Liver (tissue), 8 donors: ENCODE measurements at regions not wholly inside any gene's neighbourhood (a gene's known extent, or its start where the extent isn't known, plus 50 kb on each side); places are given as distances from the start of the nearest gene placed in this dataset.

Experiments
- DNase-seq: peaks from one replicate; pipeline ENCODE4 v3.0.0-alpha.2; 2017; ENCODE audit warnings: low spot score
- H3K27ac ChIP-seq, 2 donors: one replicate each; pipeline ENCODE4 v1.7.0; 2013; ENCODE audit warnings: inconsistent platforms in 2 of 2, low read length in 2 of 2, control low read depth in 1 of 2, low read depth in 1 of 2, mild to moderate bottlenecking in 1 of 2
- H3K27me3 ChIP-seq, 4 donors: one replicate each; pipeline versions ENCODE4 v1.6.1 to v1.7.0; 2013; ENCODE audit warnings: low read length in 3 of 4, inconsistent platforms in 1 of 4, mild to moderate bottlenecking in 1 of 4, moderate library complexity in 1 of 4; ENCODE audit not compliant: control insufficient read depth in 4 of 4, insufficient read depth in 4 of 4
- H3K36me3 ChIP-seq, 4 donors: one replicate each; pipeline versions ENCODE4 v1.6.1 to v1.7.0; 2013; ENCODE audit warnings: low read length in 3 of 4, mild to moderate bottlenecking in 3 of 4, low read depth in 1 of 4, moderate library complexity in 1 of 4; ENCODE audit not compliant: control insufficient read depth in 4 of 4, insufficient read depth in 3 of 4
- H3K4me1 ChIP-seq, 4 donors: one replicate each; pipeline versions ENCODE4 v1.6.1 to v1.7.0; 2013; ENCODE audit warnings: low read length in 3 of 4, mild to moderate bottlenecking in 3 of 4, moderate library complexity in 1 of 4; ENCODE audit not compliant: control insufficient read depth in 4 of 4, insufficient read depth in 4 of 4
- H3K4me3 ChIP-seq, 3 donors: one replicate each; pipeline versions ENCODE4 v1.6.1 to v1.7.0; 2013; ENCODE audit warnings: low read length in 3 of 3, control low read depth in 1 of 3, low read depth in 1 of 3, mild to moderate bottlenecking in 1 of 3
- H3K9ac ChIP-seq, 2 donors: one replicate each; pipeline ENCODE4 v1.7.0; 2013; ENCODE audit warnings: low read length in 2 of 2, mild to moderate bottlenecking in 2 of 2, moderate library complexity in 2 of 2, control low read depth in 1 of 2, low read depth in 1 of 2
- H3K9me3 ChIP-seq, 4 donors: one replicate each; pipeline versions ENCODE4 v1.6.1 to v1.7.0; 2013; ENCODE audit warnings: low read length in 3 of 4; ENCODE audit not compliant: control insufficient read depth in 4 of 4
- FOXA1 ChIP-seq: IDR thresholded peaks from 2 replicates; pipeline ENCODE4 v1.6.1; 2016; ENCODE audit warnings: antibody characterized with exemption
- FOXA2 ChIP-seq: IDR thresholded peaks from 2 replicates; pipeline ENCODE4 v1.6.1; 2016; ENCODE audit warnings: antibody characterized with exemption
- GABPA ChIP-seq, 2 donors: IDR thresholded peaks in 1 of 2; conservative IDR thresholded peaks in 1 of 2; 2 replicates each; pipeline ENCODE4 v1.6.1; 2016; ENCODE audit warnings: antibody characterized with exemption in 2 of 2, mild to moderate bottlenecking in 1 of 2, moderate library complexity in 1 of 2
- HNF4A ChIP-seq, 2 donors: conservative IDR thresholded peaks; 2 replicates each; pipeline ENCODE4 v1.6.1; 2016; ENCODE audit warnings: antibody characterized with exemption in 2 of 2, mild to moderate bottlenecking in 2 of 2
- HNF4G ChIP-seq: IDR thresholded peaks from 2 replicates; pipeline ENCODE4 v1.6.1; 2016; ENCODE audit warnings: antibody characterized with exemption
- JUND ChIP-seq, 2 donors: IDR thresholded peaks; 2 replicates each; pipeline ENCODE4 v1.6.1; 2016; ENCODE audit warnings: antibody characterized with exemption in 2 of 2
- MAX ChIP-seq: IDR thresholded peaks from 2 replicates; pipeline ENCODE4 v1.6.1; 2016; ENCODE audit warnings: antibody characterized with exemption
- NR2F2 ChIP-seq: IDR thresholded peaks from 2 replicates; pipeline ENCODE4 v1.6.1; 2016; ENCODE audit warnings: antibody characterized with exemption
- RAD21 ChIP-seq, 2 donors: IDR thresholded peaks; 2 replicates each; pipeline ENCODE4 v1.6.1; 2016; ENCODE audit warnings: antibody characterized with exemption in 2 of 2, mild to moderate bottlenecking in 2 of 2
- RXRA ChIP-seq, 2 donors: IDR thresholded peaks; 2 replicates each; pipeline ENCODE4 v1.6.1; 2017 to 2018; ENCODE audit warnings: antibody characterized with exemption in 2 of 2, mild to moderate bottlenecking in 1 of 2
- SP1 ChIP-seq: IDR thresholded peaks from 2 replicates; pipeline ENCODE4 v1.6.1; 2018; ENCODE audit warnings: antibody characterized with exemption, mild to moderate bottlenecking
- TAF1 ChIP-seq: conservative IDR thresholded peaks from 2 replicates; pipeline ENCODE4 v1.6.1; 2016; ENCODE audit warnings: antibody characterized with exemption, mild to moderate bottlenecking
- YY1 ChIP-seq: IDR thresholded peaks from 2 replicates; pipeline ENCODE4 v1.6.1; 2016; ENCODE audit warnings: antibody characterized with exemption, mild to moderate bottlenecking
- ZBTB33 ChIP-seq: IDR thresholded peaks from 2 replicates; pipeline ENCODE4 v1.6.1; 2016; ENCODE audit warnings: antibody characterized with exemption
- WGBS: extraction: QIAGEN DNeasy Blood & Tissue Kit; methylation state at CpG from one replicate; pipeline ENCODE4 v1.1.7; 2013; 5-methylcytosine and 5-hydroxymethylcytosine counted together
- TF ChIP-seq, protein P1 (sequence below): fragments of 150-350 bp; IDR thresholded peaks from 2 replicates; pipeline ENCODE4 v1.5.1; 2017; ENCODE audit warnings: improper control_type of control experiment, low read depth, low read length; ENCODE audit not compliant: missing input control
- TF ChIP-seq, protein P2 (sequence below): IDR thresholded peaks from 2 replicates; pipeline ENCODE4 v1.6.1; 2016; ENCODE audit warnings: antibody characterized with exemption
- TF ChIP-seq, protein P3 (sequence below): IDR thresholded peaks from 2 replicates; pipeline ENCODE4 v1.6.1; 2016; ENCODE audit warnings: antibody characterized with exemption, mild to moderate bottlenecking
- donor health status: healthy.
- donor health status: healthy.
- donor health status: healthy.
- donor health status: healthy.
- donor health status: healthy.

DNA sequence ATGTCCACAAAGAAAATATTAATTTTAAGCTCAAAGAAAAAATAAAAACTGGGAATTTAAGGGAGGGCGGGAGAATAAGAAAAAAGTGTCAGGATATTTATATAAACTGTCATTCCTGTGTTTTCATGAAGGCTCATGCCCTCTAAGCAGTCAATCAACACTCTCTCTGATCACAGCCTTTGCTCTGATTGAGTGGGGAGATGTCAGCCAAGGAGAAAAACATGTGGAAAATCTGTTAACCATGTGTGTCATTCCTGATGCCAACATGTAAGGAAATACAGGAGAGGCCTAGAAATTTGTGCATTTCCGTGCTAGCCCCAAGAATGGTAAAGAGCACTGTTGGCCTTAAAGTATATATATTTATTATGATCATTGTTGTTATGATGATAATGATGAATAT is 137.9 kb upstream of the IRX5 start (continued):
- TF ChIP-seq NR2F2 (no peak), JUND (IDR thresholded peaks at IDR 0.05) (no peak), HNF4G (no peak), ZBTB33 (no peak), TAF1 (no peak), GABPA (IDR thresholded peaks at IDR 0.05 in 1 of 2, conservative IDR thresholded peaks at IDR 0.05 in 1 of 2) (no peak)

GRCh38 chr16:54787045-54787444 is 143.6 kb upstream of the IRX5 start:
- Histone ChIP-seq H3K9ac (no peak overlapping the region), H3K9me3 (peaks cover 0 to 7% (median 1%) of the 10 kb centered on the region in 4 donors), H3K4me1 (no peaks in the 10 kb centered on the region), H3K27me3 (no peaks in the 10 kb centered on the region), H3K4me3 (no peak overlapping the region), H3K27ac (no peak overlapping the region), H3K36me3 (no peaks in the 10 kb centered on the region)
- WGBS: 53% methylated on average over 1 of the region's 1 CpG
- no peak for DNase-seq
- no peak for TF ChIP-seq NR2F2
- TF ChIP-seq, protein P1, sequence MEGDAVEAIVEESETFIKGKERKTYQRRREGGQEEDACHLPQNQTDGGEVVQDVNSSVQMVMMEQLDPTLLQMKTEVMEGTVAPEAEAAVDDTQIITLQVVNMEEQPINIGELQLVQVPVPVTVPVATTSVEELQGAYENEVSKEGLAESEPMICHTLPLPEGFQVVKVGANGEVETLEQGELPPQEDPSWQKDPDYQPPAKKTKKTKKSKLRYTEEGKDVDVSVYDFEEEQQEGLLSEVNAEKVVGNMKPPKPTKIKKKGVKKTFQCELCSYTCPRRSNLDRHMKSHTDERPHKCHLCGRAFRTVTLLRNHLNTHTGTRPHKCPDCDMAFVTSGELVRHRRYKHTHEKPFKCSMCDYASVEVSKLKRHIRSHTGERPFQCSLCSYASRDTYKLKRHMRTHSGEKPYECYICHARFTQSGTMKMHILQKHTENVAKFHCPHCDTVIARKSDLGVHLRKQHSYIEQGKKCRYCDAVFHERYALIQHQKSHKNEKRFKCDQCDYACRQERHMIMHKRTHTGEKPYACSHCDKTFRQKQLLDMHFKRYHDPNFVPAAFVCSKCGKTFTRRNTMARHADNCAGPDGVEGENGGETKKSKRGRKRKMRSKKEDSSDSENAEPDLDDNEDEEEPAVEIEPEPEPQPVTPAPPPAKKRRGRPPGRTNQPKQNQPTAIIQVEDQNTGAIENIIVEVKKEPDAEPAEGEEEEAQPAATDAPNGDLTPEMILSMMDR: no peak
- TF ChIP-seq FOXA1: no peak
- no peak for TF ChIP-seq GABPA (IDR thresholded peaks at IDR 0.05 in 1 of 2, conservative IDR thresholded peaks at IDR 0.05 in 1 of 2)
- no peak for TF ChIP-seq RXRA (IDR thresholded peaks at IDR 0.05)
- TF ChIP-seq, protein P2, sequence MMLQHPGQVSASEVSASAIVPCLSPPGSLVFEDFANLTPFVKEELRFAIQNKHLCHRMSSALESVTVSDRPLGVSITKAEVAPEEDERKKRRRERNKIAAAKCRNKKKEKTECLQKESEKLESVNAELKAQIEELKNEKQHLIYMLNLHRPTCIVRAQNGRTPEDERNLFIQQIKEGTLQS: no peak
- TF ChIP-seq SP1: no peak
- TF ChIP-seq TAF1: no peak
- no peak for TF ChIP-seq HNF4A (conservative IDR thresholded peaks at IDR 0.05)
- no peak for TF ChIP-seq MAX
- TF ChIP-seq, protein P3, sequence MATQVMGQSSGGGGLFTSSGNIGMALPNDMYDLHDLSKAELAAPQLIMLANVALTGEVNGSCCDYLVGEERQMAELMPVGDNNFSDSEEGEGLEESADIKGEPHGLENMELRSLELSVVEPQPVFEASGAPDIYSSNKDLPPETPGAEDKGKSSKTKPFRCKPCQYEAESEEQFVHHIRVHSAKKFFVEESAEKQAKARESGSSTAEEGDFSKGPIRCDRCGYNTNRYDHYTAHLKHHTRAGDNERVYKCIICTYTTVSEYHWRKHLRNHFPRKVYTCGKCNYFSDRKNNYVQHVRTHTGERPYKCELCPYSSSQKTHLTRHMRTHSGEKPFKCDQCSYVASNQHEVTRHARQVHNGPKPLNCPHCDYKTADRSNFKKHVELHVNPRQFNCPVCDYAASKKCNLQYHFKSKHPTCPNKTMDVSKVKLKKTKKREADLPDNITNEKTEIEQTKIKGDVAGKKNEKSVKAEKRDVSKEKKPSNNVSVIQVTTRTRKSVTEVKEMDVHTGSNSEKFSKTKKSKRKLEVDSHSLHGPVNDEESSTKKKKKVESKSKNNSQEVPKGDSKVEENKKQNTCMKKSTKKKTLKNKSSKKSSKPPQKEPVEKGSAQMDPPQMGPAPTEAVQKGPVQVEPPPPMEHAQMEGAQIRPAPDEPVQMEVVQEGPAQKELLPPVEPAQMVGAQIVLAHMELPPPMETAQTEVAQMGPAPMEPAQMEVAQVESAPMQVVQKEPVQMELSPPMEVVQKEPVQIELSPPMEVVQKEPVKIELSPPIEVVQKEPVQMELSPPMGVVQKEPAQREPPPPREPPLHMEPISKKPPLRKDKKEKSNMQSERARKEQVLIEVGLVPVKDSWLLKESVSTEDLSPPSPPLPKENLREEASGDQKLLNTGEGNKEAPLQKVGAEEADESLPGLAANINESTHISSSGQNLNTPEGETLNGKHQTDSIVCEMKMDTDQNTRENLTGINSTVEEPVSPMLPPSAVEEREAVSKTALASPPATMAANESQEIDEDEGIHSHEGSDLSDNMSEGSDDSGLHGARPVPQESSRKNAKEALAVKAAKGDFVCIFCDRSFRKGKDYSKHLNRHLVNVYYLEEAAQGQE: no peak
- TF ChIP-seq ZBTB33: no peak
- no peak for TF ChIP-seq JUND (IDR thresholded peaks at IDR 0.05)
- no peak for TF ChIP-seq RAD21 (IDR thresholded peaks at IDR 0.05)
- TF ChIP-seq YY1: no peak
- no peak for TF ChIP-seq FOXA2
